ENCODE measurements at regions not wholly inside any gene's neighbourhood (a gene's known extent, or its start where the extent isn't known, plus 50 kb on each side); places are given as distances from the start of the nearest gene placed in this dataset.

DNA sequence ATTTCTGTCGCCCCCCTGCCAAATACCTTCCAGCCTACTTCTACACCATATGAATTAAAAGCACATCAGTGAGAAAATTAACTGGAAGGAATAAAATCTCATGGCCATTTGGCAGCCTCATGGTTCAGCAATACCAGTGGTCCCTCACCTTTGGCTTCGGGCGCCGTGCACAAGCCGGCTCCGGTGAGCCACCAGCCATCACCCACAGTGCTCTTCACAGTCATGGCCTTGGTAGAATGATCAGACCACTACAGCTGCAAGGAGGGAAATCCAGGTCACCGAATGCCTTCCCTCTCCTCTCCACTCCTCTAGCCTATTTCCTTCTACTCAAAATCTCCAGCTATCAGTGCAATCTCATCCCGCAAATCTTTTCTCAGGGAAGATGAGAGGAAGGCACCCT lies 239.1 kb downstream of the C1D start:
- no peak for DNase-seq (ENCODE audit: low spot score in 2 of 2)
- intact Hi-C loops (cut with DNase I; ENCODE audit: low total_unique reads), result no loop called here
- no peak overlapping the region for H3K4me3 ChIP-seq (ENCODE audit: low read depth, poor library complexity, severe bottlenecking)
- TF ChIP-seq, protein P1, sequence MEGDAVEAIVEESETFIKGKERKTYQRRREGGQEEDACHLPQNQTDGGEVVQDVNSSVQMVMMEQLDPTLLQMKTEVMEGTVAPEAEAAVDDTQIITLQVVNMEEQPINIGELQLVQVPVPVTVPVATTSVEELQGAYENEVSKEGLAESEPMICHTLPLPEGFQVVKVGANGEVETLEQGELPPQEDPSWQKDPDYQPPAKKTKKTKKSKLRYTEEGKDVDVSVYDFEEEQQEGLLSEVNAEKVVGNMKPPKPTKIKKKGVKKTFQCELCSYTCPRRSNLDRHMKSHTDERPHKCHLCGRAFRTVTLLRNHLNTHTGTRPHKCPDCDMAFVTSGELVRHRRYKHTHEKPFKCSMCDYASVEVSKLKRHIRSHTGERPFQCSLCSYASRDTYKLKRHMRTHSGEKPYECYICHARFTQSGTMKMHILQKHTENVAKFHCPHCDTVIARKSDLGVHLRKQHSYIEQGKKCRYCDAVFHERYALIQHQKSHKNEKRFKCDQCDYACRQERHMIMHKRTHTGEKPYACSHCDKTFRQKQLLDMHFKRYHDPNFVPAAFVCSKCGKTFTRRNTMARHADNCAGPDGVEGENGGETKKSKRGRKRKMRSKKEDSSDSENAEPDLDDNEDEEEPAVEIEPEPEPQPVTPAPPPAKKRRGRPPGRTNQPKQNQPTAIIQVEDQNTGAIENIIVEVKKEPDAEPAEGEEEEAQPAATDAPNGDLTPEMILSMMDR (IDR thresholded peaks at IDR 0.05), result no peak
- TF ChIP-seq POLR2A (IDR thresholded peaks at IDR 0.05), result no peak
- WGBS, 2 donors, result 88 to 92% methylated on average over 8 of the region's 8 CpGs

DNA sequence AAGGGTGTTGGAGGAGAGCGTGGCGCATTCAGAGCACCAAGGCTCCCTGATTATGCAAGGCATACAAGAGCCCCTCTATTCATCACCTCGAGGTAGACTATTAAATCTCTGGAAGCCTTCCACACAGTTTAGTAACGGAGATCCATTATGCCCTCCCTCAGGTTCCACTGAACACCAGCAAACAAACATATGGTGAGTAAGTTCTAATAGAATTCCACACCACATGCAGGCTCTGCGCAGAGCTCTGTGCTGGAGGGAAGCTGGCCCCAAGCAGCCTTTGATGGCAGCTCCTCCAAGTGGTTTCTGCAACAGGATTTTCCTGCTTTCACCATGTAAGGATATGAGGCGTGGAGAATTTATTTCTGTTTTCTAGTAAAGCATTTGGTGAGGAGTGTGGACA lies 238.6 kb downstream of the C1D start:
- intact Hi-C loops (cut with DNase I; ENCODE audit: low total_unique reads), result no loop called here
- 69 to 75% methylated on average over 6 of the region's 6 CpGs for WGBS, 2 donors
- no peak for DNase-seq (ENCODE audit: low spot score in 2 of 2)
- H3K4me3 ChIP-seq (ENCODE audit: low read depth, poor library complexity, severe bottlenecking), result no peak overlapping the region
- TF ChIP-seq, protein P1 (IDR thresholded peaks at IDR 0.05), result no peak
- no peak for TF ChIP-seq POLR2A (IDR thresholded peaks at IDR 0.05)

DNA sequence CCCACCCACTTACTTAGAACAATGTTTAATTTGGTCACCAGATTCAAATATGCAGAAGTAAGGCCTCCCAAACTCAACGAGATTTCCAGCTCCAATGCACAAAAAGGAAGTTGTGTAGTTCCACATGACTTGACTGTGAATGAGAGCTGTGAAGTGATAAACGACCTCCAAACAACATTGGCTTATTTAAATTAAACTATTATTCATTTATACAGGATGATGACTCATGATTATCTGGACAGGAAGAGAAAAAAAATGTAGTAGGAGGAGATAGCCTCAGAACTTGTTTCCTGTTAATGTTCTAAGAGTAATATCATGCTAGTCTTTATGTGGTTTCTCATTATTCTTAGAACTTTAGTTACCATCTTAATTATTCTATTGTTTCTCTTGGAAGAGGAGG lies 237.3 kb downstream of the C1D start:
- DNase-seq (ENCODE audit: low spot score in 2 of 2), result no peak
- H3K4me3 ChIP-seq (ENCODE audit: low read depth, poor library complexity, severe bottlenecking), result no peak overlapping the region
- intact Hi-C loops (cut with DNase I; ENCODE audit: low total_unique reads), result no loop called here
- TF ChIP-seq, protein P1 (IDR thresholded peaks at IDR 0.05), result no peak
- TF ChIP-seq POLR2A (IDR thresholded peaks at IDR 0.05), result no peak
- WGBS, 2 donors, result 10 to 17% methylated on average over 2 of the region's 2 CpGs

DNA sequence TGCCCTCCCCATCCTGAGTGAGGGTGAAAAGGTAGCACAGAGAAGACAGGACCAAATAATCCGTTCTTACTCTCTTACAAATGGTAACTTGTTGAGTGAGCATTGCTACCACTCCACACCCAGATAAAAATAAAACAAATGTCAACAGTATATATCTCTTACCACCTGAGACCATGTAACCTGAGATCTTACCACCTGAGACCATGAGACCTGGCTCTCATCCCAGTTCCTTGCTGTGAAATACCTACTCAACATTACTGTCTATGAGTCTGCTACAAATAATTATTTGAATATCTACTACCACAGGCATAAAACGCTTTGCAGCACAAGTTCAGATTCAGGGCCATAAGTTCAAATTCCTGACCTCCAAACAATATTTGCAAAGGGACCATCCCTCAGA lies 234.7 kb downstream of the C1D start:
- intact Hi-C loops (cut with DNase I; ENCODE audit: low total_unique reads), result no loop called here
- no peak for DNase-seq (ENCODE audit: low spot score in 2 of 2)
- WGBS, 2 donors, result 63 to 69% methylated on average over 2 of the region's 2 CpGs
- TF ChIP-seq, protein P1 (IDR thresholded peaks at IDR 0.05), result no peak
- no peak for TF ChIP-seq POLR2A (IDR thresholded peaks at IDR 0.05)
- no peak overlapping the region for H3K4me3 ChIP-seq (ENCODE audit: low read depth, poor library complexity, severe bottlenecking)

DNA sequence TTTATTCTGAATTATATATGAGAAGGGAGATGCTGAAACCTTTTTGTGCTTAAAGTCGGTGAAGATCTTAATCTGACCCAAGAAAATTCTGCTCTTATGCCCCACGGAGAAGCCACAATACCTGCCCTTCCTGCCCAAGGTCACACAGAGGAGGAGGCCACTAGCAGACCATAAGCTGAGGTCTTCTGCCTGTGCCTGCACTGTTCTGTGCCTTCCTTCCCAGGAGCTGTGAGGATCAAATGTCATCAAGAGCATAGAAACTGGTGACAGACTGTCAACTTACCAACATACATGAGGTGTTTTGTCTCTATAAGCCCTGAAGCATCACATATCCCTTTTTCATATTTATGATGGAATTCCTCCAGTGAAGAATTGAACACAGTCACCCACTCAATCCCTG lies 233.3 kb downstream of the C1D start:
- H3K4me3 ChIP-seq (ENCODE audit: low read depth, poor library complexity, severe bottlenecking), result no peak overlapping the region
- intact Hi-C loops (cut with DNase I; ENCODE audit: low total_unique reads), result no loop called here
- WGBS, 2 donors, result 90 to 91% methylated on average over 2 of the region's 2 CpGs
- no peak for TF ChIP-seq POLR2A (IDR thresholded peaks at IDR 0.05)
- TF ChIP-seq, protein P1 (IDR thresholded peaks at IDR 0.05), result no peak
- no peak for DNase-seq (ENCODE audit: low spot score in 2 of 2)

DNA sequence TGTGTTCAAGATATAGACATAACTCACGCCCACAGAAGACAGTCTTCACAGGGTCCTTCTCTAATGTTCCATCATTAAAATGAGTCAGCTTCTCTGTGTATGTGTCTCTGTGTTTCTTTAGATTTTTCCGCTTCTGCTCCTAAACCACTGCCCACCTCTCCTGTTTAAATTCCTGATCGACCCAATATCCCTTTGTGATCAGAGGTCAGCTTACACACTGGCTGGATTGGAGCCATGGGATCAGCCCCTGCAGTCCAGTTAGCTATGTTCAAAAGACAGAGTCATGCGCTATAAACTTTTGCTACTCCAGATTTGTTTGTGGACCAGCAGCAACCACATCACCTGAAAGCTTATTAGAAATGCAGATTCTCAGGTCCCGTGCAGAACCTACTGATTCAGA lies 229.2 kb downstream of the C1D start:
- DNase-seq (ENCODE audit: low spot score in 2 of 2), result no peak
- no peak overlapping the region for H3K4me3 ChIP-seq (ENCODE audit: low read depth, poor library complexity, severe bottlenecking)
- TF ChIP-seq, protein P1 (IDR thresholded peaks at IDR 0.05), result no peak
- no peak for TF ChIP-seq POLR2A (IDR thresholded peaks at IDR 0.05)
- WGBS, 2 donors, result 93% methylated on average over 5 of the region's 5 CpGs
- intact Hi-C loops (cut with DNase I; ENCODE audit: low total_unique reads), result no loop called here

Measured in lower leg skin (tissue), 4 donors.